Skeletal muscle cell (primary cell): ENCODE measurements at regions not wholly inside any gene's neighbourhood (a gene's known extent, or its start where the extent isn't known, plus 50 kb on each side); places are given as distances from the start of the nearest gene placed in this dataset.

Experiments used
- DNase-seq: peaks from one replicate; pipeline ENCODE4 v3.0.0-alpha.2; 2010; ENCODE audit warnings: low read depth
- H3K4me3 ChIP-seq: 2 replicates; pipeline ENCODE4 v1.5.1; 2011; ENCODE audit warnings: low read depth, mild to moderate bottlenecking, control low read depth, low read length, moderate library complexity

DNA sequence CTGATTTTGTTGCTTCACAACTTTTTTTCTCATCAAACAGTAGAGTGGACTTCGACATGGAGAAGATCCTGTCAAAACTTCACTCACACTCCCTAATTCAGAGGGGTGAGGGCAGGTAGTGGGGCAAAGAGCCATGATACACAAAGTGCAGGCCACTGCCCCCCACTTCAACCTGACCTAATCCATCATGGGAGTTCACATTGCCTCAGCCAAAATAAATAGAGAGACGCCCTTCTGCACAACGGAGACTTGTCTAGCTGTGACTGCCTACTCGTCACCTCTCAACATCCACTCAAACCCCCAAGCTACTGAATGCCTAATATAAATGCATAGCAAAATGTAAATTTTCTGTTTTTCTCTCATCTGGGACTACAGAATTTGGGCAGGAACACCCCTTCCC is 213.2 kb downstream of the PMP22 start:
- DNase-seq: no peak
- no peak overlapping the region for H3K4me3 ChIP-seq

GRCh38 chr17:15049795-15050160 is 215.3 kb downstream of the PMP22 start:
- no peak overlapping the region for H3K4me3 ChIP-seq
- no peak for DNase-seq

- DNase-seq: no peak
- H3K4me3 ChIP-seq: no peak overlapping the region
Observed at GRCh38 chr17:15048933-15049794, 216.0 kb downstream of the PMP22 start.

DNA sequence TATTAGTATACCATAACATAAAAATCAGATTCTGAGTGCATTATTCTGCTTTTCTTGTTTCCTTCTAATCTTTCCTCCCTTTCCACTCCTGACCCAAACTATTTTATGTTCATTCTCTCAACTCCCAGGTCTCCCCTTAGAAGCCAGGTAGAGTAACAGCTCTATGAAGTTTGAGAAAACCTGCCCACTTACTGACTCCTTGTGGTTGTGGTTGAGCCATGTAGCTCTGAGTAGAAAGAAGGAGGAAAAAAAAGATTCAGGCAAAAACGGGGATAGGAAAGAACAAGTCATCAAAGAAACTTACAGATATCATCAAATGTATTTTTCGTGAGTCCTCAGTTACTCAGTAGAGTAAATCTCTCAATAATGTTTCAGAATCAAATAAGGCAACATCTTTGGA is 216.7 kb downstream of the PMP22 start:
- DNase-seq: no peak

DNA sequence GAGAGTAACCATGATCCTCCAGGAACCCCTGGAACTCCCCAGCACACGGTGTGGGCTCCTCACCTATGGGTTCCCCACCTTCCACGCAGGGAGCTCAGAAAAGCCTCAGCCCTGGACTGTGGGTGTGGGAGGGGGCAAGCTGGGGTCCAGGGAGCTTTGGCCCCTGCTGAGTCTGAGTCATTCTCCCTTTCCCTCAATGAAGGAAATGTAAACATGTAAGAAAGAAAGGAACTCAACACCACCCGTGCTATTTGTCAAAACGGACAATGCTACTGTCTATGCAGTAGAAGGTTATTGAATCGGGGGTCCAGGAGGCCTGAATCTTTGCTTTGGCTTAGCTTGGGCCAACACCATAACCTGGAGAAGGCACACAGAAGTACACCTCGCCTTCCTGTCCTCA is 222.8 kb downstream of the PMP22 start:
- no peak overlapping the region for H3K4me3 ChIP-seq
- no peak for DNase-seq

More for the DNA sequence above, 216.7 kb downstream of the PMP22 start:
- H3K4me3 ChIP-seq: no peak overlapping the region

DNA sequence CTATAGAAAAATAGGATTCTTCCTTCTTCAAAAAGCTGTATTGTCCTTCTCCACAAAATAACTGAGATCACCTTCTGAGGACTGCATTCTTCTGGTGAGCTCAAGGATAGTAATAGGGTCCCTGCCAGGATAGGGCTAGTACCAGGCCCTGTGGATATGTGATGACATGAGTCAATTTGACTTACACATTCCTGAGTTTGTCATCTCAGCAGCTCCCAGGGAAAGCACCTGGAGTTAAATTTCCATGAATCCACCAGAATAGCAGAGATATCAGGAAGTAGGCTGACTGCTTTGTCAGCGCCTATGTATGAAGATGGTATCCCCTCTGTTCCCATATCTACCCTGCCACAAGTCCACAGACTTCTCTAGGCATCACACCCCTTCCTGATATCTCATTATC is 225.8 kb downstream of the PMP22 start:
- H3K4me3 ChIP-seq: no peak overlapping the region
- DNase-seq: no peak

- H3K4me3 ChIP-seq: no peak overlapping the region
Observed at GRCh38 chr17:15038656-15039055, 226.5 kb downstream of the PMP22 start.

GRCh38 chr17:15036238-15036637 is 228.9 kb downstream of the PMP22 start:
- H3K4me3 ChIP-seq: no peak overlapping the region
- DNase-seq: no peak

More at GRCh38 chr17:15038656-15039055, 226.5 kb downstream of the PMP22 start:
- peak; percentile 9 for DNase-seq

GRCh38 chr17:15031975-15032374 is 233.2 kb downstream of the PMP22 start:
- DNase-seq: no peak
- no peak overlapping the region for H3K4me3 ChIP-seq

GRCh38 chr17:15029469-15029868 is 235.7 kb downstream of the PMP22 start:
- no peak for DNase-seq
- no peak overlapping the region for H3K4me3 ChIP-seq

- no peak for DNase-seq
Observed at GRCh38 chr17:15027853-15028252, 237.3 kb downstream of the PMP22 start.

DNA sequence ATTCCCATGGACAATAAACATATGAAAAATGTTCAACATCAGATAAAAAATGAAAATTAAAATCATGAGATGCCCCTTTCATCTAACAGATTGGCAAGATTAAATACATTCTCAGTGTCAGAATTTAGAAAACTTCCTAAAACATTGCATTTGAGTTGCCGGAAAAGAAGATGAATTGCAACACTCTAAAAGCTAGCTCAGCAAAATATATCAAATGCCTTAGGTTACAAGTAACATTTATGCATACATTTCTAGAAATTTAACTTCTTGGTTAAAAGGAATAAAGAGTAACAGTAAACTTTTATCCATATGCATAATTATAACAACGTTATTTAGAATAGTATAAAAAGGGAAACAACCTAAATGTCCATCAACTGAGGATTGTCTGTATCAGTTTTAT is 239.0 kb downstream of the PMP22 start:
- DNase-seq: no peak
- H3K4me3 ChIP-seq: no peak overlapping the region

More at GRCh38 chr17:15027853-15028252, 237.3 kb downstream of the PMP22 start:
- no peak overlapping the region for H3K4me3 ChIP-seq

DNA sequence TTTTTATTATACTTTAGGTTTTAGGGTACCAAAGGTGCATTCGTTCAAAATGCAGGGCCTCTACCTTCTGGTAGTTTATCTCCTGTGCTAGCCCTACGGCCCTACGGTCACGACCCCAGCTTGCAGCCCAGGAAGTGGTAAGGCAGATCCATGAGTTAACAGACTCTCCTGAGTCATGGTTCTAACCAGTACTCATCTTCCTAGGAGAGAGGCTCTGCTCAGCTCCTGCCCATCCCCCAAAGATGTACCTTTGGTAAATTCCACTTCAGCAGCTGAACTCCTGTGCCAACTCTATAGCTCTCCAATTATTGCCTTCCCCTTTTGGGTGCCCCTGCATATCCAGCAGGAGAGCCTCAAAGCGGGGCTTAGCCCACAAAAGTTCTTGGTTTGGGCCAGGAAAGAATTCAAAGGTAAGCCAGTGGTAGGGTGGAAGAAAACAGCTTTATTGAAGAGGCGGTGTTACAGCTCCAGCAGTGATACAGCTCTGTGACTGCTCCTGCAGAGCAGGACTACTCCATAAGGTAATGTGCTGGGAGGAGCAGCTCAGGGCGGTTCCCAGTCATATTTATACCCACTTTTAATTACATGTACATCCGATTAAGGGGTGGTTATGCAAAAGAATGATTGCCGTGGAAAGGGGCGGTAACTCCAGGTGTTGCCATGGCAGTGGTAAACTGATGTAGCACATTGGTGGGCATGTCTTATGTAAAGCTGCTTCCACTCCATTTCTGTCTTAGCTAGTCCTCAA is 241.4 kb downstream of the PMP22 start:
- no peak overlapping the region for H3K4me3 ChIP-seq
- no peak for DNase-seq

DNA sequence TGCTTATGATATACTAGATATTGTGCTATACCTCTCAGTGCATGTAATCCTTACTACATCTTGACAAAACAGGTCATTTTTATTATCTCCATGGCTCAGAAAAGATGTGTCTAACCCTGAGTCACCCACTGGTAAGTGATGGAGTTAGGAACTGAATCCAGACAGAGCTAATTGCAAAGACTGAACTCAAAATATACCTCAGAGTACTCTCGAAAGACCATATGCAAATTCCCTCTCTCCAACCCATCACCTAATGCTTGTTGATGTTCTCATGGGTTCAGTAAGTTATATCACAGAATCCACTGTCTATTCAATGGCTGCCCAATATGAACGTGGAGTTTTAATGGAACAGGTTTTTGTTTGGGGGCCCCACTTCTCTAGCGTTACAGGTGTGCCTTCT is 246.0 kb downstream of the PMP22 start:
- H3K4me3 ChIP-seq: no peak overlapping the region
- DNase-seq: no peak

- no peak for DNase-seq
- H3K4me3 ChIP-seq: no peak overlapping the region
Observed at GRCh38 chr17:15012351-15012980, 252.7 kb downstream of the PMP22 start.

DNA sequence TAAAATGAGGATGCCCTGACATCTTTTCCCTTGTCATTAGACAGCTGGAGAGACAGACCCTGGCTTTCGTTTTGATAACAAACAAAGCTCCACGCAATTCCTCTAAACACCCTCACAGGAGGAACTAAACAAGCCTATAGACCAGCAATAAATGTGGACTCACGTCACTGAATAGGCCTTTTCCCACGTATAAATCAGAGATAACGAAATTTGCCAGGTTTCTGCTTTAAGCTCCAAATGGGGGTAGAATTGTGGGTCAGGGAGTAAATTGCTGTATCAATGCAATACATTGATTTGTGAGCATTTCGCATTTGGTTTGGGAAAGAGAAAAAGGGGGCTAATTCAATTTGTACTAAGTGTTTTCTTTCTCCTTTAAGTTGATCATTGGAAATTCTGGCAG is 256.0 kb downstream of the PMP22 start:
- DNase-seq: no peak
- no peak overlapping the region for H3K4me3 ChIP-seq

- no peak for DNase-seq
- no peak overlapping the region for H3K4me3 ChIP-seq
Observed at GRCh38 chr17:15007147-15007553, 258.0 kb downstream of the PMP22 start.

DNA sequence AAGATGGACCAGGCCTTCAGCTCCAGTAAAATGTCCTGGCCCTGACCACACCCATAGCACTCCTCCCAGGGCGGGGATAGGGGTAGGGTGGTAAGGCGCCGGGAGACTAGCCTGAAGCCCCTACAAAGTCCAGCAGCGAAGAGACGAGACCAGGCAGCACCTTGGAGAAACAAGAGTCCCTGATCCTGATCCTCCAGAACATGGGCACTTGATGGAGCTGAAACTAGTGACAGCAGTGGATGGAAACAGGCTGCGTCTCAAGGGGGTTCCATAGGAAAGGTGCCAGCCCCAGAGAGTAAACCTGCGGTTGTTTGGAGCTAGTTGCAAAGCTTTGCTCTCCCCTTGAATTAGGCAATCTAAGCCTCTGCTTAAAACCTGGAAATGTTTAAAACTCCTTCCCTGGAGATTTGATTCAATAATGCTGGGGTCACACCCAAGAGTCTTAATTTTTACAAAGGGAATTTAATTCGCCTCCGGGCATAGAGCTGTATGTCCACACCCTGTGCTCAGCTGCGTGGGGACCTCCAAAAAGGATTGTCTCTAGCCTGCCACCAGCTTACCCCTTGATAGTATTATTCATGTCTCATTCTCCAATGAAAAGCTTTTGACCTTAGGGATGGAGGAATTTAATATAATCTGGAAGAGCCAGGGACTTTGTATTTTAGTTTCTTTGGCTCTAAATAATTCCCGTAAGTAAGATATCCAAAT is 258.6 kb downstream of the PMP22 start:
- no peak for DNase-seq
- H3K4me3 ChIP-seq: no peak overlapping the region

DNA sequence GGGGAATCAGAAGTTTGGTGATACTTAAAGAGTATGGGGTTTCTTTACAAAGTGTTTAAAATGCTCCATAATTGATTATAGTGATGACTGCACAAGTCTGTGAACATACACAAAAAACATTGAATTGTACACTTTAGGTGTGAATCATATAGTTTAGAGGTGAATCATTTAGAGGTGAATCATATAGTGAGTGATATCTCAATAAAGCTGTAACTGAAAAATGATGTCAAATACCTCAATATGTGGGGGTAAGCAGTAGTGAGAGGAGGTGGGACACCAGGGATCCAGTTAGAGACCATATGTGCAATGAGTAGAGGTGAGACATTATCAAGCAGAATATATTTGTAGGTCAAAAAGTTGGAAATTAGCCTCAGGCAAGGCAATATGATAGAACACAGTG is 264.5 kb downstream of the PMP22 start:
- no peak overlapping the region for H3K4me3 ChIP-seq
- no peak for DNase-seq

GRCh38 chr17:14997290-14997689 is 267.8 kb downstream of the PMP22 start:
- DNase-seq: no peak
- H3K4me3 ChIP-seq: no peak overlapping the region
